RPMI7951 (cell line): ENCODE measurements at regions not wholly inside any gene's neighbourhood (a gene's known extent, or its start where the extent isn't known, plus 50 kb on each side); places are given as distances from the start of the nearest gene placed in this dataset.
"Not testable (repeated sequence)": the region's sequence is repeated elsewhere in the genome, so short reads cannot be mapped to it uniquely, and the experiment has no call there.

ENCODE experiments used
- DNase-seq: peaks from one replicate; pipeline ENCODE4 v3.0.0-alpha.2; 2012; ENCODE audit warnings: low read depth

- DNase-seq: no peak
Measured at GRCh38 chr7:125130173-125130572, 200.5 kb upstream of the POT1 start.

GRCh38 chr7:125127304-125127703 is 197.7 kb upstream of the POT1 start:
- DNase-seq: no peak

GRCh38 chr7:125126376-125126775 is 196.8 kb upstream of the POT1 start:
- DNase-seq: no peak

DNA sequence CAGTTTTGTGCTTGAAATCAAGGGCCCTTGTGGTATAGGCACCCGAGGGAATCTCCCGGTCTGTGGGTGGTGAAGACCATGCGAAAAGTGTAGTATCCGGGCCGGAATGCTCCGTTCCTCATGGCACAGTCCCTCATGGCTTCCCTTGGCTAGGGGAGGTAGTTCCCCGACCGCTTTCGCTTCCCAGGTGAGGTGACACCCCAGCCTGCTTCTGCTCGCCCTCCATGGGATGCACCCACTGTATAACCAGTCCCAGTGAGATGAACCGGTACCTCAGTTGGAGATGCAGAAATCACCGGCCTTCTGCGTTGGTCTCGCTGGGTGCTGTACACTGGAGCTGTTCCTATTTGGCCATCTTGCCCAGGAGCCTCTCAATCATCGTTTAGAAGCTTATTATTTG is 195.7 kb upstream of the POT1 start:
- no peak for DNase-seq

GRCh38 chr7:125122173-125122572 is 192.5 kb upstream of the POT1 start:
- no peak for DNase-seq

DNA sequence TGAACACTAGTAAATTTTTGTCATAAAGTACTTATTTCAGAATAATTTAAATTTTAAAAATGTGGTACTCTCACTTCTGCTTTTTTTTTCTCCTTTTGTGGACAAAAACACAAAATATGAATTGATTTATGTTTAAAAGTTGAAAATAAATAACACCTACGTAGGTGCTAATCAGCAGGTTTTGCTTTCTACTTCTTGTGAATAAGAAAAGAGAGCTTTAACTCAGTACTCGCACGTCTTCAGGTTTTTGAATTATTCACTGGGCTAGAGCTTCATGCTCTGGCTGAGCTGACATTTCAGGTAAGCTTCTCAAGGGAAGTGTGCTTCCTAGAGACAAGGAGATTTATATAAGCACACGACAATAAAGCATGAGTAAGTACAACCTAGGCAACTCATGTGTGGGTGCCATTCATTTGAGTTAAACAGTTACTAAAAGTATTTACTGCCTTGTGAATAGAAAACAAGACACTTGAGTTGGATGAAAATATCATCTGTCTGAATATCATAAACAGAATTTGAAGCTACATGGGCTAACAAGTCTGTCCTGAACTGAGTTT is 190.0 kb upstream of the POT1 start:
- DNase-seq: no peak

DNA sequence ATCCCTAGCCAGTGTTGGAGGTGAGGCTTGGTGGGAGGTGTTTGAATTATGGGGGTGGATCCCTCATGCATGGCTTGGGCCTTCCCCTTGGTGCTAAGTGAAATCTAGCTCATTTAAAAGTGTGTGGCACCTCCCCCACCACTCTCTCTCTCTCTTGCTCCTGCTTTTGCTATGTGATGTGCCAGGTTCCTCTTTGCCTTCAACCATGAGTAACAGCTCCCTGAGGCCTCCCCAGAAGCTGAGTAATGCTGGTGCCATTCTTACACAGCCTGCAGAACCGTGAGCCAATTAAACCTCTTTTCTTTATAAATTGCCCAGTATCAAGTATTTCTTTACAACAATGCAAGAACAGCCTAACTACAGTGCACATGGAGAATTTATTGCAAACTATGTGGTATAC is 188.8 kb upstream of the POT1 start:
- DNase-seq: no peak

GRCh38 chr7:125112850-125113249 is 183.2 kb upstream of the POT1 start:
- no peak for DNase-seq

- DNase-seq: no peak
Measured at GRCh38 chr7:125099519-125099918, 169.9 kb upstream of the POT1 start.

- no peak for DNase-seq
Measured at GRCh38 chr7:125098377-125098970, 168.8 kb upstream of the POT1 start.

DNA sequence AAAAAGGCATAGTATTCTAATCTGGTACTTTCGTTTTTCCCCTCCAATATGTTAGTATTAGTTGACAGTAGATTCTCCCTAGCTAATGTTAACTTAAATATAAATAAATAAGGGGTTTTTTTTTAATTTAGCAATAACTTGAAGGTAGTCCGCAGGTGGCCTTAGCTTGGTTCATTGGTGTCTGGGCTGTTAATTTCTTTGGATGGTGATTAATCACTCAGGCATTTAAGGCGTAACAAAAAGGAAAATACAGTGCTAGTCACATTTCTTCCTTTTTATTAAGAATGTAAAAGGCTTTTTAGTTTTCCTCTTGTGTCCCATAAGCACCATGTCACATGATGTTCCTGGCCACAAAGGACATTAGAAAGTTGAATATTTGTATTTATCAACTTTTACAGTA is 161.0 kb upstream of the POT1 start:
- no peak for DNase-seq

GRCh38 chr7:125089171-125089570 is 159.5 kb upstream of the POT1 start:
- DNase-seq: no peak

DNA sequence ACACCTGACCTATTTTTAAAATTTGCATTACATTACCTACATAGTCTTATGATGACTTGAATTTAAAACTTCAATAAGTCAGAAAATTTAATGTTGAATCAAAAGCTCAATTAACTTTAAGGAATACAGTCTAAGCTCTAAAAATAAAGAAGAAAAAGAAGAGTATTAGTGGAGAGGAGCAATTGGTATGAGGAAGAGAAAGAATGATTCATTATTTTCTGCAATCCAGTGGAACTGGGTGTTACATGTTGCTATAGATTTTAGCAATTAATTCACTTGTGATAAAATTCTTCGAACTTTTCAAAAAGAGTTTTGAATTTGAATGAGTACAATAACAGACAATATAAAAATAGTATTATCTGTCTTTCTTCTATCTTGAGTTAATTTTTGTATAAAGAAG is 158.9 kb upstream of the POT1 start:
- no peak for DNase-seq

DNA sequence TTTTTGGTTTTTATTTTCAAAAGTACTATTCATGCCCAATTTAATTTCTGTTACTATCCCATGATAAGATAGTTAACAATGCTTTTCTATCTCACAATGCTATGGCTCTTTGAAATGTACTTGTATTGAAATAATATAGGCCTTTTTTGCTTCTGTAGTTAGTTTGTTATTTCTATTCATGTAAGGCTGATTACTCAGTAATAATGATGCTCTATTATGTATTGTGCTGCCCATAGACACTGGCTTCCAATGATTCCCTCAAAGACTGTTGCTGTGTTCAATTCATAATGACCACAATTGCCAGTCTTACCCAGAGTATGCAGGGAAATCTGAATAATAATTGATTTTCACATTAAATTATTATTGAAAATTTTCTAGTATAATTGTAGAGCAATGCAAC is 155.5 kb upstream of the POT1 start:
- DNase-seq: no peak

- no peak for DNase-seq
Measured at GRCh38 chr7:125084196-125084595, 154.6 kb upstream of the POT1 start.

GRCh38 chr7:125074141-125074540 is 144.5 kb upstream of the POT1 start:
- DNase-seq: no peak

DNA sequence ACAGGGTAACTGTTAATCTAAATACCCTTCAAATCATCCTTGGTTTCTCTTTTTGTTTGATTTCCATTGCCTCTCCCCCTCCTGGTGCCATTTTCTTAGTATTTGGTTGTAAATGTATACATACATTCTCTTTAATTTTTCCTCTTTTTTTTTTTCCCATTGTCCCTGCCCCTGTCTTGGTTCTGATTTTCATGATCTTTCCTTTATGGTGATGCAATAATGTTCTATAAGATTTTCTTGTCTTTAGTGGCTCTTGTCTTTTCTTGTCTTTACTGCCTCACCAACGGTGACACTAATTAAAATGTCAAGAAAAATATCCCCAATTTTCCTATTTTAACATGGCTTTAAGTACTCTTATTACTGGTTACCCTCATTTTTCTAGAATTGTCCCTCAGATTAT is 135.9 kb upstream of the POT1 start:
- no peak for DNase-seq

DNA sequence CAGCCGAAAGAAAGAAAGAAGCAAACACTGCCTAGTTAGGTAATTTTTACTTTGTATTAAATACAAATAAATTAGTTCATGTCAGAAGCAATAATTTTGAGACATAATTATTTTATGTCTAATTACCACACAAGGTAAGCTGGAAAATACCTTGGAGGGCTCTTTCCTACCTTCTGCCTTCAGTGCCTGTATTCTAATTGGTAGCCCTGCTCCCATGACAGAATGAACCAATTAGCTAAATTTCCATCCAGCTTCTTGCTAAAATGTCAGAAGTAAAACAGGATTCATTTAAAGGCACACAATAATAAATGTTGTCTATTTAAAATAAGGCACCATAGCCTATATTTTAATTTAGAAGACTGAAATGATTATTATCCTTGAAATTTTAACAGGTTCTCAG is 135.4 kb upstream of the POT1 start:
- no peak for DNase-seq

DNA sequence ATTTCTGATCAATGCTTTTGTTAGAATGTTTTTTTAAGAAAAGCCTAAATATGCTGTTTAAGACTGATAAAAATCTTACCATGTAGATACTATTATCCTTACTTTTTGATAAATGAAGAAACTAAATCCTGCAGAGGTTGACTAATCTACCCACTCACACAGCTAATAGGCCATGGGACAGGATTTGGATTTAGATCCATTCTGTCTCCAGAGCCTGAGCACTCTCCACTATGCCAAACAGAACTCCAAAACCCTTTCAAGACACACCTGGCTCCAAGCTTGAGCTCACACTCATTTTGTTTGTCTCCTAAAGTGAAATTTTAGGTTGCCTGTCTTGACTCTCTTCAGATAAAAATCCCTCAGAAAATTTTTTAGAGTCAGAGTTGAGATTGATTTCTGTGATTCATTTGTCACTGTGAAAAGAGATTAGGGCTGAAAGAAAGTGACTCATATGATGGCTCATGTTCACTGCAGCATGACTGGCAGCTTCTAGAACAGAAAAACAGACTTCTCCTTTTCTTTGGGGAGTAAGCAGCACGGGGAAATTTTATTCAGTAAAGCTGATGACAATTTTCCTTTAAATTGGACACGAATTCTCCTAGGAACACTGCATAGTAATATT is 132.3 kb upstream of the POT1 start:
- DNase-seq: peak; percentile 21

DNA sequence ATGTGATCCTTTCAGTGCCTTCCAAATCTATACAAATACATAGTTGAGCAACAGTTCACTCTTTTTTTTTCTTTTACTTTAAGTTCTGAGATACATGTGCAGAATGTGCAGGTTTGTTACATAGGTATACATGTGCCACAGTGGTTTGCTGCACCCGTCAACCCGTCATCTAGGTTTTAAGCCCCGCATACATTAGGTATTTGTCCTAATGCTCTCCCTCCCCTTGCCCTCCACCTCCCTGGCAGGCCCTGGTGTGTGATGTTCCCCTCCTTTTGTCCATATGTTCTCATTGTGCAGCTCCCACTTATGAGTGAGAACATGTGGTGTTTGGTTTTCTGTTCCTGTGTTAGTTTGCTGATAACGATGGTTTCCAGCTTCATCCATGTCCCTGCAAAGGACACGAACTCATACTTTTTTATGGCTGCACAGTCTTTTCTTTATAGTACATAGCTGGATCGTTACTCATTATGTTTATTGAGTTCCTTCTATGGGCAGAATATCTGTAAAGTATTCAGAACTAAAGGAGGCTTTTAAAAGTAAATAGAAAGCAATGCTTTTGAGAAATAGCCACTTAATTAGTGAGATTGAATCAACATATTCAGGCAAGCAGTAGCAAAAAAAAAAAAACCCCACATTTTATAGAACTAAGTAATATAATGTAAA is 131.6 kb upstream of the POT1 start:
- not testable (repeated sequence) for DNase-seq

GRCh38 chr7:125059861-125060456 is 130.3 kb upstream of the POT1 start:
- DNase-seq: no peak

DNA sequence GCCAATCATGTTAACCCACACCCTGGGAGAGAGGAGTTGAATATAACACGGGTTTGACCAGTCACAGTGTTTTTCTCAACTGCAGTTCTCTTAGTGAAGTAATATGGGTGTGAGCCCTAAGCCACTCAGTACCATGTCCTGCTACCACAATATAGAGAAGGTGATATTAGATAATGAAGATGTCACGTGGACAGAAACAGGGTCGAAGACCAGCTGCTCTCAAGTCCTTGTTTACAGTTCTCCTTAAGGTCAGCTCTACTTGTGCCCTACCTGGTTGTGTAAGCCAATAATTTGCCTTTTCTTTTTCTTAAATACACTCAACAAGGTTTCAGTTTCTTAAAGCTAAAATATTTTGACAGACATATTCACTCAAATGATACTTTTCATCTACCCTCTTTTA is 128.3 kb upstream of the POT1 start:
- no peak for DNase-seq

- DNase-seq: no peak
Measured at GRCh38 chr7:125055376-125055775, 125.8 kb upstream of the POT1 start.
